ENCODE measurements at regions not wholly inside any gene's neighbourhood (a gene's known extent, or its start where the extent isn't known, plus 50 kb on each side); places are given as distances from the start of the nearest gene placed in this dataset.
A peak's percentile ranks its signal among the peaks of the same experiment; 100 is the strongest.

- no peak overlapping the region for H3K27ac Mint-ChIP-seq
- DNase-seq (no peak), ATAC-seq (no peak)
- H3K9me3 Mint-ChIP-seq, result no peaks in the 10 kb centered on the region
- peaks cover 11% of the 10 kb centered on the region for H3K27me3 Mint-ChIP-seq
- no peak overlapping the region for H3K4me3 Mint-ChIP-seq
- H3K36me3 Mint-ChIP-seq (ENCODE audit: low read depth), result no peaks in the 10 kb centered on the region
- H3K4me1 Mint-ChIP-seq, result no peaks in the 10 kb centered on the region
Observed at GRCh38 chr5:38207343-38207742, 51.0 kb upstream of the EGFLAM start.

GRCh38 chr5:38202741-38203140, 55.6 kb upstream of the EGFLAM start:
- Mint-ChIP-seq H3K4me3 (no peak overlapping the region), H3K9me3 (no peaks in the 10 kb centered on the region), H3K4me1 (no peaks in the 10 kb centered on the region), H3K27ac (no peak overlapping the region), H3K27me3 (peaks cover 5% of the 10 kb centered on the region), H3K36me3 (ENCODE audit: low read depth) (no peaks in the 10 kb centered on the region)
- DNase-seq (no peak), ATAC-seq (no peak)

- H3K4me1 Mint-ChIP-seq, result no peaks in the 10 kb centered on the region
- H3K4me3 Mint-ChIP-seq, result no peak overlapping the region
- H3K36me3 Mint-ChIP-seq (ENCODE audit: low read depth), result no peaks in the 10 kb centered on the region
- ATAC-seq (no peak), DNase-seq (no peak)
- H3K27me3 Mint-ChIP-seq, result no peaks in the 10 kb centered on the region
- no peak overlapping the region for H3K27ac Mint-ChIP-seq
- H3K9me3 Mint-ChIP-seq, result no peaks in the 10 kb centered on the region
Observed at GRCh38 chr5:38200872-38201557, 57.3 kb upstream of the EGFLAM start.

GRCh38 chr5:38197118-38197517, 61.2 kb upstream of the EGFLAM start:
- Mint-ChIP-seq H3K36me3 (ENCODE audit: low read depth) (no peaks in the 10 kb centered on the region), H3K4me1 (peaks cover 4% of the 10 kb centered on the region), H3K9me3 (no peaks in the 10 kb centered on the region), H3K27ac (no peak overlapping the region), H3K4me3 (no peak overlapping the region), H3K27me3 (peaks cover 24% of the 10 kb centered on the region)
- DNase-seq, result no peak
- no peak for ATAC-seq

- no peaks in the 10 kb centered on the region for H3K36me3 Mint-ChIP-seq (ENCODE audit: low read depth)
- H3K9me3 Mint-ChIP-seq, result no peaks in the 10 kb centered on the region
- H3K27ac Mint-ChIP-seq, result no peak overlapping the region
- H3K27me3 Mint-ChIP-seq, result peaks cover 28% of the 10 kb centered on the region
- H3K4me3 Mint-ChIP-seq, result no peak overlapping the region
- H3K4me1 Mint-ChIP-seq, result peaks cover 4% of the 10 kb centered on the region
- ATAC-seq (no peak), DNase-seq (peak; percentile 65)
Observed at GRCh38 chr5:38193015-38193581, 65.3 kb upstream of the EGFLAM start.

- DNase-seq, result no peak
- no peaks in the 10 kb centered on the region for H3K36me3 Mint-ChIP-seq (ENCODE audit: low read depth)
- peaks cover 4% of the 10 kb centered on the region for H3K4me1 Mint-ChIP-seq
- no peak overlapping the region for H3K27ac Mint-ChIP-seq
- H3K27me3 Mint-ChIP-seq, result peaks cover 28% of the 10 kb centered on the region
- ATAC-seq, result no peak
- H3K4me3 Mint-ChIP-seq, result no peak overlapping the region
- H3K9me3 Mint-ChIP-seq, result no peaks in the 10 kb centered on the region
Observed at GRCh38 chr5:38191693-38192092, 66.7 kb upstream of the EGFLAM start.

- Mint-ChIP-seq H3K4me3 (no peak overlapping the region), H3K27me3 (peaks cover 25% of the 10 kb centered on the region), H3K4me1 (peaks cover 4% of the 10 kb centered on the region), H3K27ac (no peak overlapping the region), H3K9me3 (no peaks in the 10 kb centered on the region), H3K36me3 (ENCODE audit: low read depth) (no peaks in the 10 kb centered on the region)
- no peak for DNase-seq
- ATAC-seq, result no peak
Observed at GRCh38 chr5:38190111-38190510, 68.2 kb upstream of the EGFLAM start.

- ATAC-seq, result no peak
- Mint-ChIP-seq H3K27me3 (peaks cover 16% of the 10 kb centered on the region), H3K4me1 (peaks cover 4% of the 10 kb centered on the region), H3K9me3 (no peaks in the 10 kb centered on the region), H3K4me3 (no peak overlapping the region), H3K27ac (no peak overlapping the region), H3K36me3 (ENCODE audit: low read depth) (no peaks in the 10 kb centered on the region)
- no peak for DNase-seq
Observed at GRCh38 chr5:38189081-38189504, 69.3 kb upstream of the EGFLAM start.

- Mint-ChIP-seq H3K27ac (no peak overlapping the region), H3K27me3 (peaks cover 11% of the 10 kb centered on the region), H3K36me3 (ENCODE audit: low read depth) (no peaks in the 10 kb centered on the region), H3K9me3 (no peaks in the 10 kb centered on the region), H3K4me1 (peaks cover 4% of the 10 kb centered on the region), H3K4me3 (no peak overlapping the region)
- no peak for DNase-seq
- ATAC-seq, result no peak
Observed at GRCh38 chr5:38188591-38188990, 69.8 kb upstream of the EGFLAM start.

GRCh38 chr5:38187532-38187931, 70.8 kb upstream of the EGFLAM start:
- Mint-ChIP-seq H3K27me3 (peaks cover 5% of the 10 kb centered on the region), H3K36me3 (ENCODE audit: low read depth) (no peaks in the 10 kb centered on the region), H3K9me3 (no peaks in the 10 kb centered on the region), H3K27ac (no peak overlapping the region), H3K4me1 (no peaks in the 10 kb centered on the region), H3K4me3 (no peak overlapping the region)
- DNase-seq (no peak), ATAC-seq (no peak)

GRCh38 chr5:38184627-38185026, 73.7 kb upstream of the EGFLAM start:
- ATAC-seq (no peak), DNase-seq (no peak)
- peaks cover 4% of the 10 kb centered on the region for H3K27me3 Mint-ChIP-seq
- H3K9me3 Mint-ChIP-seq, result no peaks in the 10 kb centered on the region
- H3K36me3 Mint-ChIP-seq (ENCODE audit: low read depth), result no peaks in the 10 kb centered on the region
- no peak overlapping the region for H3K27ac Mint-ChIP-seq
- no peaks in the 10 kb centered on the region for H3K4me1 Mint-ChIP-seq
- no peak overlapping the region for H3K4me3 Mint-ChIP-seq

- no peak overlapping the region for H3K27ac Mint-ChIP-seq
- no peaks in the 10 kb centered on the region for H3K9me3 Mint-ChIP-seq
- H3K36me3 Mint-ChIP-seq (ENCODE audit: low read depth), result no peaks in the 10 kb centered on the region
- H3K27me3 Mint-ChIP-seq, result peaks cover 4% of the 10 kb centered on the region
- DNase-seq (no peak), ATAC-seq (no peak)
- no peaks in the 10 kb centered on the region for H3K4me1 Mint-ChIP-seq
- H3K4me3 Mint-ChIP-seq, result no peak overlapping the region
Observed at GRCh38 chr5:38182991-38183390, 75.4 kb upstream of the EGFLAM start.

- H3K27me3 Mint-ChIP-seq, result peaks cover 2% of the 10 kb centered on the region
- H3K27ac Mint-ChIP-seq, result no peak overlapping the region
- no peak for DNase-seq
- no peak overlapping the region for H3K4me3 Mint-ChIP-seq
- no peaks in the 10 kb centered on the region for H3K4me1 Mint-ChIP-seq
- ATAC-seq, result no peak
- no peaks in the 10 kb centered on the region for H3K36me3 Mint-ChIP-seq (ENCODE audit: low read depth)
- H3K9me3 Mint-ChIP-seq, result no peaks in the 10 kb centered on the region
Observed at GRCh38 chr5:38168029-38168428, 90.3 kb upstream of the EGFLAM start.

GRCh38 chr5:38167562-38167996, 90.8 kb upstream of the EGFLAM start:
- H3K27ac Mint-ChIP-seq, result no peak overlapping the region
- no peaks in the 10 kb centered on the region for H3K4me1 Mint-ChIP-seq
- H3K9me3 Mint-ChIP-seq, result no peaks in the 10 kb centered on the region
- H3K36me3 Mint-ChIP-seq (ENCODE audit: low read depth), result no peaks in the 10 kb centered on the region
- ATAC-seq, result no peak
- DNase-seq, result no peak
- H3K27me3 Mint-ChIP-seq, result peaks cover 2% of the 10 kb centered on the region
- H3K4me3 Mint-ChIP-seq, result no peak overlapping the region

GRCh38 chr5:38166832-38167231, 91.5 kb upstream of the EGFLAM start:
- DNase-seq, result no peak
- ATAC-seq, result no peak
- Mint-ChIP-seq H3K27me3 (peaks cover 2% of the 10 kb centered on the region), H3K27ac (no peak overlapping the region), H3K36me3 (ENCODE audit: low read depth) (no peaks in the 10 kb centered on the region), H3K4me1 (no peaks in the 10 kb centered on the region), H3K4me3 (no peak overlapping the region), H3K9me3 (no peaks in the 10 kb centered on the region)
